Coronary artery (tissue), 2 donors: ENCODE measurements at regions not wholly inside any gene's neighbourhood (a gene's known extent, or its start where the extent isn't known, plus 50 kb on each side); places are given as distances from the start of the nearest gene placed in this dataset.

Experiments used
- DNase-seq: peaks from one replicate; pipeline ENCODE4 v3.0.0-alpha.2; 2017; ENCODE audit warnings: low spot score
- H3K27ac ChIP-seq, 2 donors: fragments of 200-600 bp; sonication (generic); one replicate each; pipeline ENCODE4 v1.5.1; 2016 to 2019
- H3K4me3 ChIP-seq: fragments of 200-600 bp; sonication (generic); 2 replicates; pipeline ENCODE4 v1.5.1; 2016; ENCODE audit warnings: mild to moderate bottlenecking, moderate library complexity
- TF ChIP-seq, protein P1 (sequence below): fragments of 200-600 bp; sonication (generic); IDR thresholded peaks from one replicate; pipeline ENCODE4 v1.5.1; 2019; ENCODE audit warnings: antibody characterized with exemption

DNA sequence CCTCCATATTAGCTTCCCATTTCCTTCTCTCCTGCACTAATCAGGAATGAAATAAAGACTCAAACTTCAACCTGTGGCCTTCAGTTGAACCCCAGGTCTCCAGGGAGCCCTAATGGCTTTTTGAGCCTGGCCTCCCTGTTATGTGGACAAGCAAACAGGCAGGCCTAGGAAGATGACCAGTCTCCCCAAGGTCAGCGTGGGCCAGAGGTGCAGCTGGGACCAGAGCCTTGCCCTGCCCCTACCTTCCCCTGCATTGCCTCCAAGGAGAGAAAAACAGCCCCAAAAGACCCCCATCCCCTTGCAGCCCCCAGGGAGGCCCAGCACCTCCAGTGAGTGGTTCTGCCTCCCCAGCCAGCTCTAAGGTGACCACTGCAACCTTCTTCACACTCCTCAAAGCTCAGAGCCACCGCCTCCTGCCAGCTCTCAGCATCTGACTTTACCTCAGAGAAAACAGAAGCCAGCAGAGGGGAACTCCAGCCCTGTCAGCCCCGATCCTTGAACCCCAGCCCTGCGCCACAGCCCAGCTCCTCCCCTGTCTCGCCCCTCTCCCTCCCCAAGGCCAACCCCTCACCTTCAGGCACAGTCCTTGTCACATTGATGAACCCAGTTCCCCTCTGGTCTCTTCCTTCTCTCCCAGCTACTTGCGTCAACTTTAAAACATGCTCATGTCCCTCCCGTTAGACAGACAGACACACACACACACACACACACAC, 59.5 kb upstream of the ID2 start:
- Histone ChIP-seq H3K27ac (no peak overlapping the region), H3K4me3 (no peak overlapping the region)
- TF ChIP-seq, protein P1, sequence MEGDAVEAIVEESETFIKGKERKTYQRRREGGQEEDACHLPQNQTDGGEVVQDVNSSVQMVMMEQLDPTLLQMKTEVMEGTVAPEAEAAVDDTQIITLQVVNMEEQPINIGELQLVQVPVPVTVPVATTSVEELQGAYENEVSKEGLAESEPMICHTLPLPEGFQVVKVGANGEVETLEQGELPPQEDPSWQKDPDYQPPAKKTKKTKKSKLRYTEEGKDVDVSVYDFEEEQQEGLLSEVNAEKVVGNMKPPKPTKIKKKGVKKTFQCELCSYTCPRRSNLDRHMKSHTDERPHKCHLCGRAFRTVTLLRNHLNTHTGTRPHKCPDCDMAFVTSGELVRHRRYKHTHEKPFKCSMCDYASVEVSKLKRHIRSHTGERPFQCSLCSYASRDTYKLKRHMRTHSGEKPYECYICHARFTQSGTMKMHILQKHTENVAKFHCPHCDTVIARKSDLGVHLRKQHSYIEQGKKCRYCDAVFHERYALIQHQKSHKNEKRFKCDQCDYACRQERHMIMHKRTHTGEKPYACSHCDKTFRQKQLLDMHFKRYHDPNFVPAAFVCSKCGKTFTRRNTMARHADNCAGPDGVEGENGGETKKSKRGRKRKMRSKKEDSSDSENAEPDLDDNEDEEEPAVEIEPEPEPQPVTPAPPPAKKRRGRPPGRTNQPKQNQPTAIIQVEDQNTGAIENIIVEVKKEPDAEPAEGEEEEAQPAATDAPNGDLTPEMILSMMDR: no peak
- DNase-seq: no peak

DNA sequence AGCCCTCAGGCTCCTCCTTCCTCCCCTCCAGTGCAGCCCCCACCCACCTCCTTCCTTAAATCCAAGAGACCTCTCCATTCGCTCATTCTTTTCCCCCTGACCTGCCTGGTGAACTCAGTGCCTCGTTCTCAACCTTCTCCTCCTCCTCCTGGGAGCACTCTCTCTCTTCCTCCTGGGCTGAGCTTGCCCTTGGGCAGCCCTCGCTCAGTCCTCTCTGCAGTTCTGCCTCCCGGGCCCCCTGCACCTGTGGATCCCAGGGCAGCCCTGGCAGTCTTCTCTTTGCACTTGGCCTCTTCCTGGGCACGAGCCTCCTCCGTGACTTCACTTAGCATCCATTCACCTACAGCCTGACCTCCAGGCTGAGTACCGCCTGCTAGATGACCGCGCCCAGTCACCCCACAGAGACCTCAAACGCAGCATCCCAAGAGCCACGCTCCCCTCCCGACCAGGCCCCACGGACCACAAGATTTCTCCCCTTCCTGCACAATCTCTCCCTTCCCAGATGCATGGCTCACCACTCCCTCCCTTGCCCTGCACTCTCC, 58.9 kb upstream of the ID2 start:
- Histone ChIP-seq H3K4me3 (no peak overlapping the region), H3K27ac (no peak overlapping the region)
- TF ChIP-seq, protein P1: no peak
- no peak for DNase-seq

DNA sequence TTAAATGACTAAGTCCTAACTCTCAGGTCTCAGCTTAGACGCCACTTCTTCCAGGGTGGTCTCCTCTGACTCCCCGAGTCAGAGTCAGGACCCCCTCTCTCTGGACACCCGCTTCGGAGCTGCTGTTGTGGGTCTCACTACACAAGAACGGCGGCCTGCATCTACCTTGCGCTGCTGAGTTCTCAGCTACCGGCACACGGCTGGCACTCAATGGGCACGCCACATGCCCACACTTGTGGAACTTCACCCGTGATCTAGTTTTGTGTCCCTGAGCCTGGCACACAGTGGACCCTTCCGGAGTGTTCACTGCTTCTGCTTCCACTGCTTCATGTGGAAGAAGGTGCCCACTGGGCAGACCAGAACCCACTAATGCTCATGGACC, 58.3 kb upstream of the ID2 start:
- no peak for DNase-seq
- no peak overlapping the region for H3K27ac ChIP-seq
- no peak overlapping the region for H3K4me3 ChIP-seq
- TF ChIP-seq, protein P1: no peak

DNA sequence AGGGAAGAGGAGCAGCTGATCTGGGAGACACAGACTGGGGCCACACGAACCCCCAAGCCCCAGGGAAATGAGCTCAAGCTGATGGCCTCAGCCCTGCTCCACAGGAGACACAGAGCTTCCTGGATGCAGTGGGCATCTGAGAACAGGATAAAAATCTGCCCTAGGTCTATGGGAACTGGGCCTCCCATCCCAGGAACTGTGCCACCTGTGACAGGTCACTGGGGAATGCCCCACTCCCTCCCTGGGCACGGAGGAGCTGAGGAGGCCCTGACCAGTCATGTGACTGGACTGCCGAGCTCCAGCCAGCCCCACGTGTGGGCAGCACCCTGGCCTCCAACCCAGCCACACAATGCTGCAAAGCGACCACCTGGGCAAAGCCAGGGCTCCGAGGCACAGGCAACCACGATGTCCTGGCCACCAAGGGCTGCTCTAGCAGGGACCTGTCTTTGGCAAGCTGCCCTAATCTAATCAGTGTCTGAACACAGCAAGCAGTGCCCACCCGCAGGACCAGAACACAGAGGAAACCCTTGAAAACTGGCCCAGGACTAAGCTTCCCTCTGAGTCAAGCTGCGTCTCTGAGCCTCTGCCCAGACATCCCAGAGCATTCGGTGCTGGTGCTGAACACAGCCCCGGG, 57.8 kb upstream of the ID2 start:
- TF ChIP-seq, protein P1: no peak
- no peak for DNase-seq

DNA sequence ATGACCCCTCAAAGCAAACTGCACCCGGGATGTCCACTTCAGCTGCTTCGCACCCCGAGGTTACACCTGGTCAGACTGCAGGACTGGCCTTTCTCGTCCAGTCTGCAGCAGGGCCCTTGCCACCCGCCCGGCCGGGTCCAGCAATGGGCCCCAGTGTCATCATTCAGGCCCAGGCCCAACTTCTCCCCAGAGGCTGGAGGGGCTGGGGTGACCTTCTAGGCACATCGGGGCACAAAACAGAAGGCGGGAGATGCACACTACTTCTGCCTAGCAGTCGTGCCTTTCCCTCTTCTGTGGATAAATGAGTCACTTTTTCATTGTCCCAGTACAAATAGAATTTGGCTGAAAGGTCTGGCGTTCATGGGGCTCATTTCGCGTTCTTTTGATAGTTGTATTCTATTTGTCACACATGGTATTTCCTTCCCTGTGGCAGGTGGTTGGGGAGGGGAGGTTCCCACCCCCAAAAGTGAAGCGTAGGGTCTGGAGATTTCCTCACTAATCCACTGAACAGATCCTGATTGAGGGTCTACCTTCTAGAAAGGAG, 56.9 kb upstream of the ID2 start:
- TF ChIP-seq, protein P1: no peak
- H3K4me3 ChIP-seq: no peak overlapping the region
- no peak for DNase-seq
- no peak overlapping the region for H3K27ac ChIP-seq

More for the DNA sequence above, 57.8 kb upstream of the ID2 start:
- Histone ChIP-seq H3K4me3 (no peak overlapping the region), H3K27ac (no peak overlapping the region)

DNA sequence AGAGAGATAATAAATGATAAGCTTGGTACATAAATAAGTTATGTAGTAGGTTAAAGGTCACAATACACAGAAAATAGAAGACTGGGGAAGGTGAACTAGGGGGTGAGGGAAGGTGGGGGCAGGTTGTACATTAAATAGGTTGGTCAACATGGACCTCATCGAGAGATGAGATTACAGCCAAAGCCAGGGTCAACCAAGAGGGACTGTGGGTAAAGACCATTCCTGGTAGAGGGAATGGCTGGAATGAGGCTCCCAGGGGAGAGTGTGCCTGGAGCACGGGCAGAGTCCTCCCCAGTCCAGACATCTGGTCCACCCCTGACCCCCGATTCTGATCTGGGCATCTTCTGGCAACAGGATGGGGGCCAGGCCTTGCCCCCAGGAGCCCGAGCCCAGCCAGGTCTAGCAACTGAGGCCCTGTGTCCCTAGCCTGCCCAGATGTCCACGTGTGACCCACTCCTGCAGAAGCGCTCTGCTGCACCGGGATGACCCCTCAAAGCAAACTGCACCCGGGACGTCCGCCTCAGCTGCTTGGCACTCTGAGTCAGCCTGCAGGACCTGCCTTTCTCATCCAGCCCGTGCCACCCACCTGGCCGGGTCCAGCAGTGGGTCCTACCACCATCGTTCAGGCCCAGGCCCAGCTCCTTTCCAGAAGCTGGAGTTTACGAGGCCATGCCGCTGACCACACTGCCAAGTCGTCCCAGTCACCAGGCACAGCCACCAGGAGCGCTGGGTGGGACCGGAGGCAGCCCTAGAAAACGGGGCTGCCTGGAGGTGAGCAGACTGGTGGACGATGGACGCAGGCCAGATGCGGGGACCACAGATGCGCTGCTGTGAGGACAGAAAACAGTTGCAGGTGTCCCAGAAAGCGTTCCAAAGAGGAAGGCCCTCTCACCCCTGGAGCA, 56.2 kb upstream of the ID2 start:
- TF ChIP-seq, protein P1: no peak

More for the DNA sequence above, 56.2 kb upstream of the ID2 start:
- no peak overlapping the region for H3K4me3 ChIP-seq
- no peak overlapping the region for H3K27ac ChIP-seq
- DNase-seq: no peak
